ENCODE measurements at regions not wholly inside any gene's neighbourhood (a gene's known extent, or its start where the extent isn't known, plus 50 kb on each side); places are given as distances from the start of the nearest gene placed in this dataset.

DNA sequence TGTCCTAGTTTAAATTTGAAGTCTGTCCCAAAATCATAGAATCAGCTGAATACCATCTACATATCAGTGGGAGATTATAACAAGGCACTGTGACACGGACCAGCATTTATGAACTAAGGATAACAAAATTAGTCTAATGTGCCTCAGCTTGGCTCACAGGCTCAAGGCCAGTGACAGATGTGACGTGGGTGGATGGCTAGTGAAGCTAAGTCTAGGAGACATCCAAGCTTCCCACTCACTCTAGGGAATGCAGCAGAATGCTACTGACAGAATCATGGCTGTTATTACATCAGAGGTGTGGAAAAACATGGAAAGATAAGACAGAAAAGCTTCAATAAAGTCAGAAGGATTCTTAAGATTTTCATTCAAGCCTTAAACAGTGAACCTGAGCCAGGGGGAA, 329.9 kb downstream of the NAF1 start:
- TF ChIP-seq, protein P1, sequence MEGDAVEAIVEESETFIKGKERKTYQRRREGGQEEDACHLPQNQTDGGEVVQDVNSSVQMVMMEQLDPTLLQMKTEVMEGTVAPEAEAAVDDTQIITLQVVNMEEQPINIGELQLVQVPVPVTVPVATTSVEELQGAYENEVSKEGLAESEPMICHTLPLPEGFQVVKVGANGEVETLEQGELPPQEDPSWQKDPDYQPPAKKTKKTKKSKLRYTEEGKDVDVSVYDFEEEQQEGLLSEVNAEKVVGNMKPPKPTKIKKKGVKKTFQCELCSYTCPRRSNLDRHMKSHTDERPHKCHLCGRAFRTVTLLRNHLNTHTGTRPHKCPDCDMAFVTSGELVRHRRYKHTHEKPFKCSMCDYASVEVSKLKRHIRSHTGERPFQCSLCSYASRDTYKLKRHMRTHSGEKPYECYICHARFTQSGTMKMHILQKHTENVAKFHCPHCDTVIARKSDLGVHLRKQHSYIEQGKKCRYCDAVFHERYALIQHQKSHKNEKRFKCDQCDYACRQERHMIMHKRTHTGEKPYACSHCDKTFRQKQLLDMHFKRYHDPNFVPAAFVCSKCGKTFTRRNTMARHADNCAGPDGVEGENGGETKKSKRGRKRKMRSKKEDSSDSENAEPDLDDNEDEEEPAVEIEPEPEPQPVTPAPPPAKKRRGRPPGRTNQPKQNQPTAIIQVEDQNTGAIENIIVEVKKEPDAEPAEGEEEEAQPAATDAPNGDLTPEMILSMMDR (conservative IDR thresholded peaks at IDR 0.05) = no peak
- TF ChIP-seq ZFX (IDR thresholded peaks at IDR 0.05) = no peak
